NCI-H146 (cell line): ENCODE measurements at regions not wholly inside any gene's neighbourhood (a gene's known extent, or its start where the extent isn't known, plus 50 kb on each side); places are given as distances from the start of the nearest gene placed in this dataset.
"Not testable (repeated sequence)": the region's sequence is repeated elsewhere in the genome, so short reads cannot be mapped to it uniquely, and the experiment has no call there.

ENCODE experiments used
- DNase-seq: peaks from one replicate; lab custom pipeline; 2025; lab: John Stamatoyannopoulos, UW

GRCh38 chr2:167681234-167682015 is 566.0 kb downstream of the STK39 start:
- no peak for DNase-seq

- no peak for DNase-seq
Measured at GRCh38 chr2:167678158-167678557, 569.2 kb downstream of the STK39 start.

GRCh38 chr2:167675906-167676305 is 571.5 kb downstream of the STK39 start:
- DNase-seq: no peak

GRCh38 chr2:167670588-167670987 is 576.8 kb downstream of the STK39 start:
- no peak for DNase-seq

- DNase-seq: no peak
Measured at GRCh38 chr2:167653131-167653530, 594.3 kb downstream of the STK39 start.

- no peak for DNase-seq
Measured at GRCh38 chr2:167652401-167652800, 595.0 kb downstream of the STK39 start.

- no peak for DNase-seq
Measured at GRCh38 chr2:167651406-167652151, 595.8 kb downstream of the STK39 start.

GRCh38 chr2:167646557-167646956 is 600.8 kb downstream of the STK39 start:
- DNase-seq: no peak

- no peak for DNase-seq
Measured at GRCh38 chr2:167640096-167640495, 607.3 kb downstream of the STK39 start.

- DNase-seq: no peak
Measured at GRCh38 chr2:167637741-167638140, 609.7 kb downstream of the STK39 start.

- DNase-seq: not testable (repeated sequence)
Measured at GRCh38 chr2:167632271-167632670, 615.1 kb downstream of the STK39 start.

- DNase-seq: no peak
Measured at GRCh38 chr2:167626961-167627360, 620.4 kb downstream of the STK39 start.

- no peak for DNase-seq
Measured at GRCh38 chr2:167626301-167626700, 621.1 kb downstream of the STK39 start.

GRCh38 chr2:167616997-167617396 is 630.4 kb downstream of the STK39 start:
- no peak for DNase-seq

GRCh38 chr2:167613471-167613870 is 633.9 kb downstream of the STK39 start:
- DNase-seq: no peak

GRCh38 chr2:167608487-167608886 is 638.9 kb downstream of the STK39 start:
- no peak for DNase-seq

GRCh38 chr2:167607731-167608130 is 639.7 kb downstream of the STK39 start:
- DNase-seq: no peak

- no peak for DNase-seq
Measured at GRCh38 chr2:167607211-167607610, 640.2 kb downstream of the STK39 start.

- no peak for DNase-seq
Measured at GRCh38 chr2:167602122-167602521, 645.3 kb downstream of the STK39 start.

GRCh38 chr2:167599219-167599618 is 648.2 kb downstream of the STK39 start:
- no peak for DNase-seq

- DNase-seq: no peak
Measured at GRCh38 chr2:167595839-167596471, 651.4 kb downstream of the STK39 start.

GRCh38 chr2:167595021-167595420 is 652.4 kb downstream of the STK39 start:
- DNase-seq: no peak

GRCh38 chr2:167592441-167592840 is 655.0 kb downstream of the STK39 start:
- DNase-seq: no peak
